ENCODE measurements at regions not wholly inside any gene's neighbourhood (a gene's known extent, or its start where the extent isn't known, plus 50 kb on each side); places are given as distances from the start of the nearest gene placed in this dataset.

DNA sequence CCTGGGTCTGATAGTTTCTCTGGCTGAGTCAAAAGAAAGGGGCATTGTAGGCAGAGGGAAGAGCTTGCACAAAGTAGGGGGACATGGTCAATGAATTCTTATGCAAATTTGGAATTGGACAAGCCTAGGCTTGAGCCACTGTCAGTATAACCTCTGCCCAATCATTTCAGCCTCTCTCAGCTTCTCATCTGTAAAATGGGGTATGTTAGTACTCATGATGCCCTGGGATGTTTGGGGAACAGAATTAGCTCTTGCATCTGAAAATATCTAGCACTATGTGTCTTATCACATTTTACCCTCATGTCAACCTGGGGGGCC, 148.6 kb downstream of the DHX35 start:
- Histone ChIP-seq H3K9me2 (ENCODE audit: insufficient read depth) (no peaks in the 10 kb centered on the region), H3K27me3 (ENCODE audit: insufficient read depth) (no peaks in the 10 kb centered on the region), H3F3A (replicated peaks; ENCODE audit: low read depth) (no peaks in the 10 kb centered on the region), H3K4me2 (peak overlapping the region; percentile 29), H2AFZ (peak overlapping the region; percentile 64; the same call in 1 of the 2 replicates), H3K79me2 (replicated peaks; ENCODE audit: insufficient read depth) (no peaks in the 10 kb centered on the region), H3K4me1 (ENCODE audit: insufficient read depth) (peaks cover 32% of the 10 kb centered on the region), H3K36me3 (ENCODE audit: insufficient read depth) (no peaks in the 10 kb centered on the region), H4K20me1 (replicated peaks; ENCODE audit: insufficient read depth) (no peaks in the 10 kb centered on the region), H3K4me3 (no peak overlapping the region), H3K27ac (ENCODE audit: low read depth) (no peak overlapping the region)
- Mint-ChIP-seq H3K4me3 (no peak overlapping the region; the same call in 2 of the 3 replicates), H3K36me3 (ENCODE audit: low read depth) (peaks cover 2% of the 10 kb centered on the region; the same call in 1 of the 3 replicates), H3K9me3 (peaks cover 5% of the 10 kb centered on the region; the same call in 2 of the 3 replicates), H3K27me3 (ENCODE audit: insufficient read depth, low read depth, poor library complexity) (peaks cover 9% of the 10 kb centered on the region), H3K4me1 (peaks cover 33% of the 10 kb centered on the region), H3K27ac (no peak overlapping the region)
- DNase-seq (ENCODE audit: low spot score) (no peak), ATAC-seq (no peak)
- TF ChIP-seq, protein P1, sequence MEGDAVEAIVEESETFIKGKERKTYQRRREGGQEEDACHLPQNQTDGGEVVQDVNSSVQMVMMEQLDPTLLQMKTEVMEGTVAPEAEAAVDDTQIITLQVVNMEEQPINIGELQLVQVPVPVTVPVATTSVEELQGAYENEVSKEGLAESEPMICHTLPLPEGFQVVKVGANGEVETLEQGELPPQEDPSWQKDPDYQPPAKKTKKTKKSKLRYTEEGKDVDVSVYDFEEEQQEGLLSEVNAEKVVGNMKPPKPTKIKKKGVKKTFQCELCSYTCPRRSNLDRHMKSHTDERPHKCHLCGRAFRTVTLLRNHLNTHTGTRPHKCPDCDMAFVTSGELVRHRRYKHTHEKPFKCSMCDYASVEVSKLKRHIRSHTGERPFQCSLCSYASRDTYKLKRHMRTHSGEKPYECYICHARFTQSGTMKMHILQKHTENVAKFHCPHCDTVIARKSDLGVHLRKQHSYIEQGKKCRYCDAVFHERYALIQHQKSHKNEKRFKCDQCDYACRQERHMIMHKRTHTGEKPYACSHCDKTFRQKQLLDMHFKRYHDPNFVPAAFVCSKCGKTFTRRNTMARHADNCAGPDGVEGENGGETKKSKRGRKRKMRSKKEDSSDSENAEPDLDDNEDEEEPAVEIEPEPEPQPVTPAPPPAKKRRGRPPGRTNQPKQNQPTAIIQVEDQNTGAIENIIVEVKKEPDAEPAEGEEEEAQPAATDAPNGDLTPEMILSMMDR (conservative IDR thresholded peaks at IDR 0.05; ENCODE audit: low read depth in 2 of 2), result no peak
- TF ChIP-seq CREB1 (CRISPR knock-in tag; IDR thresholded peaks at IDR 0.05; ENCODE audit: low read depth), result no peak
- TF ChIP-seq ZNF114 (CRISPR knock-in tag; IDR thresholded peaks at IDR 0.05), result no peak
- no peak for TF ChIP-seq EZH2 (IDR thresholded peaks at IDR 0.05; ENCODE audit: low read depth, unreplicated experiment)
- no peak for TF ChIP-seq JUNB (IDR thresholded peaks at IDR 0.05; ENCODE audit: unreplicated experiment)
- no peak for TF ChIP-seq STAT1 (IDR thresholded peaks at IDR 0.05; ENCODE audit: unreplicated experiment)

DNA sequence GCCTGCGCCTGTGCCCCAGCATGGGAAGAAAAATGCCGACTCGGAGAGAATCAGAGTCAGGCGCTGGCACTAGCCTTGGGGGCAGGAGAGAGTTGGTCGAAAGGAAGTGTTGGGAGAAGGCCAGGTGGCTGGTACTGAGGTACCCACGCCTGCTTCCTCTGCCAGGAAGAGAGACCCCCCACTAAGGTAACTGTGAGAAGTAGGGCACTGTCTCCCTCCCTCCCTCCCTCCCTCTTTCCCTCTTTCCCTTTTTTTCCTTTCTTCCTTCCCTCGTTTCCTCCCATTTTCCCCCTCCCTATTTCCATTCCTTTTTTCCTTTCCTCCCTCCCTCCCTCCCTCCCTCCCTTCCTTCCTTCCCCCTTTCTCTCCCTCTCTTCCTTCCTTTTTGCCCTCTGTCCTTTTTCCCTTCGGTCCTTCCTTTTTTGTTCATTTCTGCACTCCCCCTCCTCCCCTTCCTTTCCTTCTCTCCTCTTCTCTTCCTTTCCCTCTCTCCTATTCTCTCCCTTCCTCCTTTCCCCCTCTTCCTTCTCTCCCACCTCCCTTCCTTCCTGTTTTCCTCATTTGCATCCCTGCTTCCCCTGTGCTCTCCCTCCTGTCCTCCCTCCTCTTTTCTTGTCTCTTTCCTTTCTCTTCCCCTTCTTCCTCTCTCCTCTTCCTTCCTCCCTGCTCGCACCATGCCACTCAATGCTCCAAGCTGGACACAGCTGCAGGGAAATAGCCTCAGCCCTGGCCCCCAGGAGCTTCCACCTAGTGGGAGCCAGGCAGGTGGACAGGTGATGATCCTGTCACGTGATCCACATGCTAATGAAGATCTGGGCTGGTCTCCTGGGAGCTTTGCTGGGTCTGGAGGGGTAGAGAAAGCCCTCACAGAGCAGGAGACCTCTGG, 148.0 kb downstream of the DHX35 start:
- peak overlapping the region; percentile 64; the same call in 1 of the 2 replicates for H2AFZ ChIP-seq
- H3F3A ChIP-seq (replicated peaks; ENCODE audit: low read depth), result no peaks in the 10 kb centered on the region
- H3K27ac ChIP-seq (ENCODE audit: low read depth), result no peak overlapping the region
- H3K27ac Mint-ChIP-seq, result no peak overlapping the region
- H3K27me3 ChIP-seq (ENCODE audit: insufficient read depth), result no peaks in the 10 kb centered on the region
- peaks cover 2% of the 10 kb centered on the region; the same call in 1 of the 3 replicates for H3K36me3 Mint-ChIP-seq (ENCODE audit: low read depth)
- H3K36me3 ChIP-seq (ENCODE audit: insufficient read depth), result no peaks in the 10 kb centered on the region
- no peaks in the 10 kb centered on the region for H4K20me1 ChIP-seq (replicated peaks; ENCODE audit: insufficient read depth)
- DNase-seq (ENCODE audit: low spot score) (peak; percentile 64), ATAC-seq (peak; percentile 56)
- peaks cover 33% of the 10 kb centered on the region for H3K4me1 Mint-ChIP-seq
- no peaks in the 10 kb centered on the region for H3K9me2 ChIP-seq (ENCODE audit: insufficient read depth)
- peaks cover 9% of the 10 kb centered on the region for H3K27me3 Mint-ChIP-seq (ENCODE audit: insufficient read depth, low read depth, poor library complexity)
- no peak overlapping the region for H3K4me3 Mint-ChIP-seq
- H3K79me2 ChIP-seq (replicated peaks; ENCODE audit: insufficient read depth), result no peaks in the 10 kb centered on the region
- H3K4me3 ChIP-seq, result no peak overlapping the region
- H3K4me2 ChIP-seq, result peak overlapping the region; percentile 29
- H3K9me3 Mint-ChIP-seq, result peaks cover 8% of the 10 kb centered on the region; the same call in 2 of the 3 replicates
- peaks cover 32% of the 10 kb centered on the region for H3K4me1 ChIP-seq (ENCODE audit: insufficient read depth)
- no peak for TF ChIP-seq NANOG (IDR thresholded peaks at IDR 0.05; ENCODE audit: borderline replicate concordance)
- no peak for TF ChIP-seq POLR2AphosphoS5 (IDR thresholded peaks at IDR 0.05; ENCODE audit: low read depth)
- TF ChIP-seq, protein P2, sequence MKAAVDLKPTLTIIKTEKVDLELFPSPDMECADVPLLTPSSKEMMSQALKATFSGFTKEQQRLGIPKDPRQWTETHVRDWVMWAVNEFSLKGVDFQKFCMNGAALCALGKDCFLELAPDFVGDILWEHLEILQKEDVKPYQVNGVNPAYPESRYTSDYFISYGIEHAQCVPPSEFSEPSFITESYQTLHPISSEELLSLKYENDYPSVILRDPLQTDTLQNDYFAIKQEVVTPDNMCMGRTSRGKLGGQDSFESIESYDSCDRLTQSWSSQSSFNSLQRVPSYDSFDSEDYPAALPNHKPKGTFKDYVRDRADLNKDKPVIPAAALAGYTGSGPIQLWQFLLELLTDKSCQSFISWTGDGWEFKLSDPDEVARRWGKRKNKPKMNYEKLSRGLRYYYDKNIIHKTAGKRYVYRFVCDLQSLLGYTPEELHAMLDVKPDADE (IDR thresholded peaks at IDR 0.05), result no peak
- no peak for TF ChIP-seq EZH2 (IDR thresholded peaks at IDR 0.05; ENCODE audit: low read depth, unreplicated experiment)
- TF ChIP-seq, protein P3, sequence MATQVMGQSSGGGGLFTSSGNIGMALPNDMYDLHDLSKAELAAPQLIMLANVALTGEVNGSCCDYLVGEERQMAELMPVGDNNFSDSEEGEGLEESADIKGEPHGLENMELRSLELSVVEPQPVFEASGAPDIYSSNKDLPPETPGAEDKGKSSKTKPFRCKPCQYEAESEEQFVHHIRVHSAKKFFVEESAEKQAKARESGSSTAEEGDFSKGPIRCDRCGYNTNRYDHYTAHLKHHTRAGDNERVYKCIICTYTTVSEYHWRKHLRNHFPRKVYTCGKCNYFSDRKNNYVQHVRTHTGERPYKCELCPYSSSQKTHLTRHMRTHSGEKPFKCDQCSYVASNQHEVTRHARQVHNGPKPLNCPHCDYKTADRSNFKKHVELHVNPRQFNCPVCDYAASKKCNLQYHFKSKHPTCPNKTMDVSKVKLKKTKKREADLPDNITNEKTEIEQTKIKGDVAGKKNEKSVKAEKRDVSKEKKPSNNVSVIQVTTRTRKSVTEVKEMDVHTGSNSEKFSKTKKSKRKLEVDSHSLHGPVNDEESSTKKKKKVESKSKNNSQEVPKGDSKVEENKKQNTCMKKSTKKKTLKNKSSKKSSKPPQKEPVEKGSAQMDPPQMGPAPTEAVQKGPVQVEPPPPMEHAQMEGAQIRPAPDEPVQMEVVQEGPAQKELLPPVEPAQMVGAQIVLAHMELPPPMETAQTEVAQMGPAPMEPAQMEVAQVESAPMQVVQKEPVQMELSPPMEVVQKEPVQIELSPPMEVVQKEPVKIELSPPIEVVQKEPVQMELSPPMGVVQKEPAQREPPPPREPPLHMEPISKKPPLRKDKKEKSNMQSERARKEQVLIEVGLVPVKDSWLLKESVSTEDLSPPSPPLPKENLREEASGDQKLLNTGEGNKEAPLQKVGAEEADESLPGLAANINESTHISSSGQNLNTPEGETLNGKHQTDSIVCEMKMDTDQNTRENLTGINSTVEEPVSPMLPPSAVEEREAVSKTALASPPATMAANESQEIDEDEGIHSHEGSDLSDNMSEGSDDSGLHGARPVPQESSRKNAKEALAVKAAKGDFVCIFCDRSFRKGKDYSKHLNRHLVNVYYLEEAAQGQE (IDR thresholded peaks at IDR 0.05; ENCODE audit: unreplicated experiment), result no peak
- no peak for TF ChIP-seq CREB1 (CRISPR knock-in tag; IDR thresholded peaks at IDR 0.05; ENCODE audit: low read depth)
- TF ChIP-seq, protein P1 (conservative IDR thresholded peaks at IDR 0.05; ENCODE audit: low read depth in 2 of 2), result no peak; a peak in 1 of 4 replicates
- no peak for TF ChIP-seq EZH2phosphoT487 (IDR thresholded peaks at IDR 0.05; ENCODE audit: unreplicated experiment)
- no peak for TF ChIP-seq JUNB (IDR thresholded peaks at IDR 0.05; ENCODE audit: unreplicated experiment)
- TF ChIP-seq ZNF331 (CRISPR knock-in tag; IDR thresholded peaks at IDR 0.05; ENCODE audit: low read depth), result no peak
- TF ChIP-seq STAT1 (IDR thresholded peaks at IDR 0.05; ENCODE audit: unreplicated experiment), result no peak
